ENCODE measurements at regions not wholly inside any gene's neighbourhood (a gene's known extent, or its start where the extent isn't known, plus 50 kb on each side); places are given as distances from the start of the nearest gene placed in this dataset.

DNA sequence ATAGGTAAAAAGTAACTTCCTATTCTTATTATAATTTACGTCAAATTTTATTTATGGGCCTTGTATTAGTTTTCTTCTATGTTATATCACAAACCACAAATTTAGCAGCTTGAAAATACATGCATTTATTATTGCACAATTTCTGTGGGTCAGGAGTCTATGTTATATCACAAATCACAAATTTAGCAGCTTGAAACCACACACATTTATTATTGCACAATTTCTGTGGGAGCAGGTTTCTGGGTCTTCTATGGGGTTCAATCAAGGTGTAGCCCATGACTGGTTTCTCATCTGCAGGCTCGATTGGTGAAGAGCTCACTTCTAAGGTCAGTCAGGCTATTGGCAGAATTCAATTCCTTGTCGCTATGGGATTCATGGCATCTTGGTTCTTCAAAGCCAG lies 332.7 kb upstream of the HAND2 start:
- no peaks in the 10 kb centered on the region for H3K36me3 ChIP-seq (ENCODE audit: insufficient read depth, low read length)
- DNase-seq (ENCODE audit: low read depth) (no peak), FAIRE-seq (no peak)
- H3K27me3 ChIP-seq (ENCODE audit: insufficient read depth, low read length) = no peaks in the 10 kb centered on the region
- H2AFZ ChIP-seq (ENCODE audit: low read depth, low read length) = no peak overlapping the region
- H3K27ac Mint-ChIP-seq (ENCODE audit: unreplicated experiment) = no peak overlapping the region
- H3K27ac ChIP-seq (ENCODE audit: low read depth, low read length) = no peak overlapping the region
- H3K36me3 Mint-ChIP-seq (ENCODE audit: low read depth, unreplicated experiment) = no peaks in the 10 kb centered on the region
- TF ChIP-seq, protein P1, sequence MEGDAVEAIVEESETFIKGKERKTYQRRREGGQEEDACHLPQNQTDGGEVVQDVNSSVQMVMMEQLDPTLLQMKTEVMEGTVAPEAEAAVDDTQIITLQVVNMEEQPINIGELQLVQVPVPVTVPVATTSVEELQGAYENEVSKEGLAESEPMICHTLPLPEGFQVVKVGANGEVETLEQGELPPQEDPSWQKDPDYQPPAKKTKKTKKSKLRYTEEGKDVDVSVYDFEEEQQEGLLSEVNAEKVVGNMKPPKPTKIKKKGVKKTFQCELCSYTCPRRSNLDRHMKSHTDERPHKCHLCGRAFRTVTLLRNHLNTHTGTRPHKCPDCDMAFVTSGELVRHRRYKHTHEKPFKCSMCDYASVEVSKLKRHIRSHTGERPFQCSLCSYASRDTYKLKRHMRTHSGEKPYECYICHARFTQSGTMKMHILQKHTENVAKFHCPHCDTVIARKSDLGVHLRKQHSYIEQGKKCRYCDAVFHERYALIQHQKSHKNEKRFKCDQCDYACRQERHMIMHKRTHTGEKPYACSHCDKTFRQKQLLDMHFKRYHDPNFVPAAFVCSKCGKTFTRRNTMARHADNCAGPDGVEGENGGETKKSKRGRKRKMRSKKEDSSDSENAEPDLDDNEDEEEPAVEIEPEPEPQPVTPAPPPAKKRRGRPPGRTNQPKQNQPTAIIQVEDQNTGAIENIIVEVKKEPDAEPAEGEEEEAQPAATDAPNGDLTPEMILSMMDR (IDR thresholded peaks at IDR 0.05; ENCODE audit: insufficient read depth, low read depth, low read length) = no peak
- no peak for TF ChIP-seq EZH2 (IDR thresholded peaks at IDR 0.05; ENCODE audit: insufficient read depth, low read length)
- H3K9me3 Mint-ChIP-seq (ENCODE audit: unreplicated experiment) = peaks cover 11% of the 10 kb centered on the region
- H4K20me1 ChIP-seq (ENCODE audit: insufficient read depth, low read length) = no peaks in the 10 kb centered on the region
- H3K4me3 Mint-ChIP-seq (ENCODE audit: unreplicated experiment) = no peak overlapping the region
- peaks cover 17% of the 10 kb centered on the region for H3K4me1 Mint-ChIP-seq (ENCODE audit: low read depth, unreplicated experiment)
- no peak overlapping the region for H3K4me3 ChIP-seq (ENCODE audit: insufficient read depth, low read depth, low read length)
- H3K9ac ChIP-seq (ENCODE audit: low read length) = no peak overlapping the region
- H3K27me3 Mint-ChIP-seq (ENCODE audit: low read depth, unreplicated experiment) = no peaks in the 10 kb centered on the region
- H3K4me1 ChIP-seq (ENCODE audit: insufficient read depth, low read length) = no peaks in the 10 kb centered on the region
- no peak overlapping the region for H3K4me2 ChIP-seq (ENCODE audit: low read length)
- no peaks in the 10 kb centered on the region for H3K9me3 ChIP-seq (ENCODE audit: insufficient read depth, low read depth, low read length)
- H3K79me2 ChIP-seq (ENCODE audit: insufficient read depth, low read length) = no peaks in the 10 kb centered on the region

DNA sequence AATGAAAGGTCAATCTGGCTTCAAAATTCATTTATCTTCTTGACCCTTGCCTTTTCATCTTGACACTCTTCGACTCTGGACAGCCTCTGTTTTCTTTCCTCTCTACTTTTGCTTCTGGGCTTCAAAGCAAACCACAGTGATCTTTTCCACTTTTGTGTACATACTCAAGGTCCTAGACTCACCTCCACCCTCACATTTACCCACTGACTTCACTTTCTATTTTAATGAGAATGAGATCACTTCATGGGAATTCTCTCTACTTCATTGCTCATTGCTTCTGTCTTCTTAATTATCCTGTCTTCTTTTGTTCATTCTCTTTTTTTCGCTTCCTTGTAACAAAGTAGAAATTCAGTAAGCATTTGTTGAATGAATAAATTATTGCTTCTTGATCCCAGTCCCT lies 330.1 kb upstream of the HAND2 start:
- no peaks in the 10 kb centered on the region for H3K79me2 ChIP-seq (ENCODE audit: insufficient read depth, low read length)
- no peaks in the 10 kb centered on the region for H3K27me3 ChIP-seq (ENCODE audit: insufficient read depth, low read length)
- TF ChIP-seq, protein P1 (IDR thresholded peaks at IDR 0.05; ENCODE audit: insufficient read depth, low read depth, low read length) = no peak
- no peak for TF ChIP-seq EZH2 (IDR thresholded peaks at IDR 0.05; ENCODE audit: insufficient read depth, low read length)
- H3K4me2 ChIP-seq (ENCODE audit: low read length) = no peak overlapping the region
- peaks cover 17% of the 10 kb centered on the region for H3K4me1 Mint-ChIP-seq (ENCODE audit: low read depth, unreplicated experiment)
- no peak overlapping the region for H3K4me3 Mint-ChIP-seq (ENCODE audit: unreplicated experiment)
- no peaks in the 10 kb centered on the region for H4K20me1 ChIP-seq (ENCODE audit: insufficient read depth, low read length)
- no peak overlapping the region for H3K4me3 ChIP-seq (ENCODE audit: insufficient read depth, low read depth, low read length)
- no peak overlapping the region for H3K27ac ChIP-seq (ENCODE audit: low read depth, low read length)
- no peak overlapping the region for H2AFZ ChIP-seq (ENCODE audit: low read depth, low read length)
- peak; percentile 2 for DNase-seq (ENCODE audit: low read depth)
- H3K4me1 ChIP-seq (ENCODE audit: insufficient read depth, low read length) = no peaks in the 10 kb centered on the region
- no peak overlapping the region for H3K9ac ChIP-seq (ENCODE audit: low read length)
- H3K36me3 ChIP-seq (ENCODE audit: insufficient read depth, low read length) = no peaks in the 10 kb centered on the region
- H3K9me3 ChIP-seq (ENCODE audit: insufficient read depth, low read depth, low read length) = no peaks in the 10 kb centered on the region
- H3K27me3 Mint-ChIP-seq (ENCODE audit: low read depth, unreplicated experiment) = no peaks in the 10 kb centered on the region
- no peaks in the 10 kb centered on the region for H3K36me3 Mint-ChIP-seq (ENCODE audit: low read depth, unreplicated experiment)
- peaks cover 14% of the 10 kb centered on the region for H3K9me3 Mint-ChIP-seq (ENCODE audit: unreplicated experiment)
- FAIRE-seq = no peak
- peak overlapping the region; percentile 3 for H3K27ac Mint-ChIP-seq (ENCODE audit: unreplicated experiment)

- peaks cover 9% of the 10 kb centered on the region for H3K9me3 Mint-ChIP-seq (ENCODE audit: unreplicated experiment)
- FAIRE-seq = no peak
Observed at GRCh38 chr4:173859091-173859713, 329.2 kb upstream of the HAND2 start.

More at GRCh38 chr4:173859091-173859713, 329.2 kb upstream of the HAND2 start:
- H3K36me3 Mint-ChIP-seq (ENCODE audit: low read depth, unreplicated experiment) = no peaks in the 10 kb centered on the region
- H3K4me1 Mint-ChIP-seq (ENCODE audit: low read depth, unreplicated experiment) = peaks cover 17% of the 10 kb centered on the region
- no peaks in the 10 kb centered on the region for H3K27me3 Mint-ChIP-seq (ENCODE audit: low read depth, unreplicated experiment)
- Histone ChIP-seq H3K9ac (ENCODE audit: low read length) (no peak overlapping the region), H3K4me2 (ENCODE audit: low read length) (no peak overlapping the region), H3K79me2 (ENCODE audit: insufficient read depth, low read length) (no peaks in the 10 kb centered on the region), H3K27me3 (ENCODE audit: insufficient read depth, low read length) (no peaks in the 10 kb centered on the region), H3K4me1 (ENCODE audit: insufficient read depth, low read length) (no peaks in the 10 kb centered on the region), H3K4me3 (ENCODE audit: insufficient read depth, low read depth, low read length) (no peak overlapping the region), H3K36me3 (ENCODE audit: insufficient read depth, low read length) (no peaks in the 10 kb centered on the region), H3K9me3 (ENCODE audit: insufficient read depth, low read depth, low read length) (no peaks in the 10 kb centered on the region), H4K20me1 (ENCODE audit: insufficient read depth, low read length) (no peaks in the 10 kb centered on the region), H3K27ac (ENCODE audit: low read depth, low read length) (no peak overlapping the region), H2AFZ (ENCODE audit: low read depth, low read length) (no peak overlapping the region)
- H3K4me3 Mint-ChIP-seq (ENCODE audit: unreplicated experiment) = no peak overlapping the region
- DNase-seq (ENCODE audit: low read depth) = no peak
- TF ChIP-seq, protein P1 (IDR thresholded peaks at IDR 0.05; ENCODE audit: insufficient read depth, low read depth, low read length) = no peak
- TF ChIP-seq EZH2 (IDR thresholded peaks at IDR 0.05; ENCODE audit: insufficient read depth, low read length) = no peak
- H3K27ac Mint-ChIP-seq (ENCODE audit: unreplicated experiment) = no peak overlapping the region
